ENCODE measurements at regions not wholly inside any gene's neighbourhood (a gene's known extent, or its start where the extent isn't known, plus 50 kb on each side); places are given as distances from the start of the nearest gene placed in this dataset.

GRCh38 chr10:105774351-105774750 lies 1133.3 kb downstream of the SORCS3 start:
- no peak for FAIRE-seq
- no peak for DNase-seq (ENCODE audit: insufficient read length, low spot score)
- no peak for TF ChIP-seq CTCF (IDR thresholded peaks at IDR 0.05; ENCODE audit: insufficient read depth, missing control alignments)

- no peak for TF ChIP-seq CTCF (IDR thresholded peaks at IDR 0.05; ENCODE audit: insufficient read depth, missing control alignments)
- no peak for FAIRE-seq
- no peak for DNase-seq (ENCODE audit: insufficient read length, low spot score)
Observed at GRCh38 chr10:105770524-105771212, 1129.6 kb downstream of the SORCS3 start.

- no peak for DNase-seq (ENCODE audit: insufficient read length, low spot score)
- no peak for TF ChIP-seq CTCF (IDR thresholded peaks at IDR 0.05; ENCODE audit: insufficient read depth, missing control alignments)
- FAIRE-seq: no peak
Observed at GRCh38 chr10:105769248-105770184, 1128.4 kb downstream of the SORCS3 start.

- TF ChIP-seq CTCF (IDR thresholded peaks at IDR 0.05; ENCODE audit: insufficient read depth, missing control alignments): no peak
- no peak for FAIRE-seq
- DNase-seq (ENCODE audit: insufficient read length, low spot score): no peak
Observed at GRCh38 chr10:105763611-105764010, 1122.5 kb downstream of the SORCS3 start.

- no peak for DNase-seq (ENCODE audit: insufficient read length, low spot score)
- FAIRE-seq: no peak
- TF ChIP-seq CTCF (IDR thresholded peaks at IDR 0.05; ENCODE audit: insufficient read depth, missing control alignments): no peak
Observed at GRCh38 chr10:105761576-105762260, 1120.6 kb downstream of the SORCS3 start.

GRCh38 chr10:105759669-105760068 lies 1118.6 kb downstream of the SORCS3 start:
- DNase-seq (ENCODE audit: insufficient read length, low spot score) (no peak), FAIRE-seq (no peak)
- TF ChIP-seq CTCF (IDR thresholded peaks at IDR 0.05; ENCODE audit: insufficient read depth, missing control alignments): no peak
